Pancreas (tissue), 10 donors: ENCODE measurements at regions not wholly inside any gene's neighbourhood (a gene's known extent, or its start where the extent isn't known, plus 50 kb on each side); places are given as distances from the start of the nearest gene placed in this dataset.

Source experiments
- ATAC-seq, 4 donors: fragments of 200-7000 bp; cut with Tn5 transposase; one replicate each; pipeline versions ENCODE4 v1.8.0 to v1.9.1; 2020; ENCODE audit warnings: mild to moderate bottlenecking in 4 of 4, moderate library complexity in 4 of 4
- DNase-seq, 6 donors: peaks; one replicate each; pipeline ENCODE4 v3.0.0-alpha.2; 2020
- FAIRE-seq: peaks from 2 replicates; lab custom pipeline; 2012; peaks lifted over from hg19 to GRCh38; lab: Jason Lieb, UNC
- H3K27ac ChIP-seq, 4 donors: fragments of 200-600 bp; sonication (generic); 1 replicate in 3 of 4; 2 replicates in 1 of 4; pipeline versions ENCODE4 v1.5.0 to v1.8.0; 2020
- H3K27me3 ChIP-seq, 4 donors: fragments of 200-600 bp; one replicate each; pipeline ENCODE4 v1.8.0; 2021
- H3K36me3 ChIP-seq, 3 donors: fragments of 200-600 bp; sonication (generic) in 1 of 3; one replicate each; pipeline versions ENCODE4 v1.5.0 to v1.8.0; 2020 to 2021
- H3K4me1 ChIP-seq, 3 donors: fragments of 200-600 bp; one replicate each; pipeline ENCODE4 v1.8.0; 2021
- H3K4me3 ChIP-seq, 4 donors: fragments of 200-600 bp; sonication (generic) in 2 of 4; one replicate each; pipeline versions ENCODE4 v1.5.0 to v1.8.0; 2020 to 2021
- H3K9me3 ChIP-seq, 4 donors: fragments of 200-600 bp; one replicate each; pipeline ENCODE4 v1.8.0; 2021
- CTCF ChIP-seq, 4 donors: fragments of 200-600 bp; sonication (generic) in 3 of 4; IDR thresholded peaks; one replicate each; pipeline versions ENCODE4 v1.5.0 to v1.8.0; 2021; ENCODE audit warnings: antibody characterized with exemption in 4 of 4
- WGBS, 2 donors: extraction: QIAGEN DNeasy Blood & Tissue Kit; methylation state at CpG; one replicate each; pipeline ENCODE4 v1.1.7; 2013; 5-methylcytosine and 5-hydroxymethylcytosine counted together
- intact Hi-C, 3 donors: fragments of 100-400 bp; cut with DNase I; formaldehyde crosslinking; loops; one replicate each; pipeline versions ENCODE4 v1.11.1 to v1.14.2; 2022
- donor health status: healthy with polysubstance abuse.
- donor health status: DM: no; HTN: no; CAD: no; lungs with moderate emphysema.
- donor health status: DM: no; HTN: no; CAD: no.
- donor health status: control.
- donor health status: control.
- donor health status: Bipolar disorder and iron deficiency.
- donor health status: DM: yes; HTN: yes; CAD: no.
- donor health status: DM: no; HTN: no; CAD: no.
- donor health status: DM: no; HTN: no; CAD: no.
- donor health status: DM: yes; HTN: yes; CAD: no.

- H3K4me1 ChIP-seq = no peaks in the 10 kb centered on the region
- intact Hi-C loops = loop anchor here in 1 of 3 donors (10.0 kb wide), 1 partner anchor 187 kb away; no protein-coding TSS in a partner anchor
- H3K9me3 ChIP-seq = no peaks in the 10 kb centered on the region
- DNase-seq (no peak), ATAC-seq (no peak), FAIRE-seq (no peak)
- no peaks in the 10 kb centered on the region for H3K36me3 ChIP-seq
- TF ChIP-seq CTCF (IDR thresholded peaks at IDR 0.05) = no peak
- 87% methylated on average over 9 of the region's 9 CpGs for WGBS, 2 donors
- H3K27ac ChIP-seq = no peak overlapping the region
- no peak overlapping the region for H3K4me3 ChIP-seq
- H3K27me3 ChIP-seq = no peaks in the 10 kb centered on the region
Measured at GRCh38 chr10:110357871-110358270, 53.2 kb upstream of the SMNDC1 start.

DNA sequence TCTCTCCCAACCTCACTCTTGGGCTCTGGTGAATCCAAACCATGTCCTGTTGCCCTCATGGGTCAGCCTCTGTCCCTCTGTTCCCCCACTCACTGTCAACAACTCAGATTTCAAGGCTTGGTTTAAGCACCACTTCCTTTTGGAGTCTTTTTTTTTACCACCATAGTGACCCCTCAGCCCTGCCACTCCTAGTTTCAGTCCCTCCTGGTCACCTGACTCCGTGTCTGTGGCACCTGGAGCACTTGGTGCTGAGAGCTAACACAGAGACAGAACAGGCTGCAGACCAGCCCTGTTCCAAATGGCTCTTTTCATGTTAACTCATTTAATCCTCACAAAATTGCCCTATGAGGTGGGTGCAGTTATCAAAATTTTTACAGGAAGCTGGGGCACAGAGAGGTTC lies 53.6 kb upstream of the SMNDC1 start:
- no peaks in the 10 kb centered on the region for H3K4me1 ChIP-seq
- H3K27me3 ChIP-seq = no peaks in the 10 kb centered on the region
- DNase-seq (no peak), FAIRE-seq (no peak), ATAC-seq (no peak)
- no peak overlapping the region for H3K27ac ChIP-seq
- WGBS, 2 donors = 86 to 92% methylated on average over 1 of the region's 1 CpG
- H3K4me3 ChIP-seq = no peak overlapping the region
- H3K9me3 ChIP-seq = no peaks in the 10 kb centered on the region
- no peak for TF ChIP-seq CTCF (IDR thresholded peaks at IDR 0.05)
- no peaks in the 10 kb centered on the region for H3K36me3 ChIP-seq
- intact Hi-C loops = loop anchor here in 1 of 3 donors (10.0 kb wide), 1 partner anchor 187 kb away; no protein-coding TSS in a partner anchor

DNA sequence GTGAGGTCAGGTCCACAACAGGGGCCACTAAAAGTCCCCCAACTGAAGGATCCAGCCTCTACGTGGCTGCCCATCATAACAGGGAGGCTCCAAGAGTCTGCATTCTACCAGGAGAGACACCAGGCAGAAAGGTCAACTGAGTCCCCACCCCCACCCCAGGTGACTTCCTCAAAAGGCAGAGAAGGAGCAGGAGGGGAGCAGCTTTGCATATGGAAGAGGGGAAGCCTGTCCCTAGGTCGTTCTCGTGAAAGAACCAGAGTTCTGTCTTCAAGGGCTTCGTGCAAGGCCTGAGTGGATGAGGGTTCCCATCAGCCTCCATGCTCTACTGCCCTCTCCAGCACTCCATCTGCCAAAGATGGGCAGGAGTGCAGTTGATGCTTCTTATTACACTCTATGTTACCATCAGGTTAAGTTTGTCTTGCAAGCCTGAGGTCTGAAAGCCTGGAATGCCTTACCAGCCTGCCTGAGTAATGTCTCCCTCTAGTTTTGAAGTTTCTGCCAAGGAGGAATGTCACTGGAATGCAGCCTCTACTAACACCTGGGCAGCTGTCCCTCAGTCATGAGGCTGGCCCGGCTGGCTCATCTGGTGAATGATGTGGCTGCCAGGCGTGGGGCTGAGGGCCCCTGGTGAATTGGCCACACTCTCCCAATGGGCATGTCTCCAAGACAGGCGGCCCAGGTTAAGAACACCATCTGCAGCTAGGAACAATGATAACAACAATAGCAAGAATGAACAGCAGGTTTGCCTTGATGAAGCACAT lies 54.3 kb upstream of the SMNDC1 start:
- WGBS, 2 donors = 50 to 56% methylated on average over 7 of the region's 7 CpGs
- TF ChIP-seq CTCF (IDR thresholded peaks at IDR 0.05) = no peak
- ATAC-seq = peak; percentile 30 to 84 (median 70)
- no peaks in the 10 kb centered on the region for H3K9me3 ChIP-seq
- H3K4me1 ChIP-seq = no peaks in the 10 kb centered on the region
- no peaks in the 10 kb centered on the region for H3K27me3 ChIP-seq
- H3K27ac ChIP-seq = no peak overlapping the region
- no peak for FAIRE-seq
- intact Hi-C loops = loop anchor here in 1 of 3 donors (10.0 kb wide), 1 partner anchor 186 kb away; no protein-coding TSS in a partner anchor
- H3K36me3 ChIP-seq = no peaks in the 10 kb centered on the region
- DNase-seq = peak in 3 of 6 donors; percentile 45 to 63 (median 62)
- H3K4me3 ChIP-seq = no peak overlapping the region

DNA sequence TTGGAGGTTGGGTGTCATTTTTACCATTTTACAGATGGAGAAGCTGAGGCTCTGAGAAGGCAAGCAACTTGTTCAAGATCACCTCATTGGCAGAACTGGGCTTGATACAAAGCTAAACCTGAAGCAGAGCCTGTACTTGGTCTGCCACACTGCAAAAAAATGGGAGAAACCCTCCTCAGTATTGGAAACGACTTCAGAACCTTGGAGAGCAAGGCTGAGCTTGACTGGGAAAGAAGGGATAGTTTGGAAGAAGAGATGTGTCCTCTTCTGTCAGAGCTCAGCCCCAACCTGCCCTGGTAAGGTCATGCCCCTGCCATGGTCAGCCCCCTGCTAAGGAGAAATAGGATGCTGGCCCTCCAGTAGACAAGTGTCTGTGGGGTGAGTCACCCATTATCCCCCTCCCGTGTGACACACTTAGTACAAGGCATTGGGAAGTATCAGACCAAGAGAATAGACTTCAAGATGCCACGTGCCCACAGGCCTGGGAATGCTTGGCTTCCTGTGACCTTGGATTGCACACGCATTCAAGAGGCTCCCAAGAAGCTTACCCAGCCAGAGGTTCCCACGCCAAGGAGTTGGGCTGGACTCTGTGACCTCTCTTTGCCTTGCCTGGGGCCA lies 56.2 kb upstream of the SMNDC1 start:
- H3K4me1 ChIP-seq = no peaks in the 10 kb centered on the region
- H3K9me3 ChIP-seq = no peaks in the 10 kb centered on the region
- H3K27ac ChIP-seq = no peak overlapping the region
- WGBS, 2 donors = 60 to 64% methylated on average over 5 of the region's 5 CpGs
- DNase-seq = no peak
- no peaks in the 10 kb centered on the region for H3K36me3 ChIP-seq
- no peak overlapping the region for H3K4me3 ChIP-seq
- no peak for ATAC-seq
- no peak for TF ChIP-seq CTCF (IDR thresholded peaks at IDR 0.05)
- no peaks in the 10 kb centered on the region for H3K27me3 ChIP-seq
- FAIRE-seq = no peak
- intact Hi-C loops = no loop called here
